Endothelial cell of umbilical vein (primary cell): ENCODE measurements at regions not wholly inside any gene's neighbourhood (a gene's known extent, or its start where the extent isn't known, plus 50 kb on each side); places are given as distances from the start of the nearest gene placed in this dataset.

Experiments
- BruUV-seq: library from RNA; stranded (reverse); fragments of 400-500 nt; replicated peaks from 2 replicates; lab custom pipeline; 2021; lab: Mats Ljungman, UMichigan
- CTCF ChIA-PET: fragments of 300-600, 350-600 bp; sonication (Branson Sonifier 250); formaldehyde crosslinking; loops from one replicate; lab custom pipeline; 2021; ENCODE audit warnings: antibody characterized with exemption, inconsistent platforms; lab: Charles Lee
- POLR2A ChIA-PET: fragments of 300-600, 350-600 bp; sonication (Branson Sonifier 250); formaldehyde crosslinking; loops from one replicate; lab custom pipeline; 2021; ENCODE audit warnings: antibody characterized with exemption, inconsistent platforms; lab: Charles Lee
- DNase-seq: peaks from one replicate; pipeline ENCODE4 v3.0.0-alpha.2; 2011; ENCODE audit warnings: low read depth, low spot score
- FAIRE-seq: peaks from 2 replicates; lab custom pipeline; 2011; peaks lifted over from hg19 to GRCh38; lab: Jason Lieb, UNC
- H2AFZ ChIP-seq: 2 replicates; pipeline ENCODE4 v1.6.0; 2012; ENCODE audit warnings: low read depth, low read length, control low read depth, inconsistent platforms
- H3K27ac ChIP-seq: 2 replicates; pipeline ENCODE4 v1.5.1; 2011; ENCODE audit warnings: low read depth, mild to moderate bottlenecking, control low read depth, low read length, moderate library complexity; ENCODE audit not compliant: insufficient read depth
- H3K27me3 ChIP-seq, 2 experiments: 2 replicates each; pipeline versions ENCODE4 v1.6.0 to v1.6.1; 2011; ENCODE audit warnings: low read length in 2 of 2, mixed read lengths in 1 of 2; ENCODE audit not compliant: control insufficient read depth in 2 of 2, insufficient read depth in 2 of 2
- H3K36me3 ChIP-seq, 2 experiments: 2 replicates in 1 of 2; 3 replicates in 1 of 2; pipeline ENCODE4 v1.5.1; 2011; ENCODE audit warnings: low read length in 2 of 2, mild to moderate bottlenecking in 1 of 2, moderate library complexity in 1 of 2; ENCODE audit not compliant: control insufficient read depth in 2 of 2, insufficient read depth in 2 of 2; ENCODE audit errors: extremely low read depth in 1 of 2
- H3K4me1 ChIP-seq: 3 replicates; pipeline ENCODE4 v1.5.1; 2011; ENCODE audit warnings: mild to moderate bottlenecking, low read length; ENCODE audit not compliant: control insufficient read depth, insufficient read depth; ENCODE audit errors: extremely low read depth
- H3K4me2 ChIP-seq: 2 replicates; pipeline ENCODE4 v1.6.1; 2011; ENCODE audit warnings: low read length, control low read depth, mixed read lengths; ENCODE audit not compliant: insufficient read depth
- H3K4me3 ChIP-seq, 3 experiments: fragments of 200-600 bp in 1 of 3; sonication (generic), shearing (Covaris generic) in 1 of 3; replicated peaks in 1 of 3; 2 replicates each; pipeline ENCODE4 v1.5.1; 2011 to 2016; ENCODE audit warnings: control low read depth in 3 of 3, low read length in 3 of 3, mild to moderate bottlenecking in 2 of 3, inconsistent platforms in 1 of 3, low read depth in 1 of 3, moderate library complexity in 1 of 3; ENCODE audit not compliant: insufficient read depth in 1 of 3
- H3K79me2 ChIP-seq: 2 replicates; pipeline ENCODE4 v1.6.0; 2012; ENCODE audit warnings: low read length, inconsistent platforms; ENCODE audit not compliant: control insufficient read depth, insufficient read depth
- H3K9ac ChIP-seq: replicated peaks from 2 replicates; pipeline ENCODE3; 2011; ENCODE audit warnings: low read length, control low read depth; ENCODE audit not compliant: insufficient read depth; ENCODE audit errors: extremely low read depth
- H3K9me1 ChIP-seq: replicated peaks from 3 replicates; pipeline ENCODE4 v1.6.0; 2011; ENCODE audit warnings: mild to moderate bottlenecking, low read length; ENCODE audit not compliant: control insufficient read depth, insufficient read depth; ENCODE audit errors: extremely low read depth
- H3K9me3 ChIP-seq: replicated peaks from 2 replicates; pipeline ENCODE4 v1.5.1; 2012; ENCODE audit warnings: low read length, inconsistent platforms; ENCODE audit not compliant: control insufficient read depth, insufficient read depth
- H4K20me1 ChIP-seq: replicated peaks from 2 replicates; pipeline ENCODE3; 2011; ENCODE audit warnings: mild to moderate bottlenecking, low read length; ENCODE audit not compliant: control insufficient read depth, insufficient read depth; ENCODE audit errors: extremely low read depth
- EZH2 ChIP-seq: IDR thresholded peaks from 2 replicates; pipeline ENCODE4 v1.6.1; 2012; ENCODE audit warnings: borderline replicate concordance, low read depth, mild to moderate bottlenecking, moderate library complexity, low read length, inconsistent platforms; ENCODE audit not compliant: severe bottlenecking
- FOS ChIP-seq: IDR thresholded peaks from 2 replicates; pipeline ENCODE4 v1.6.1; 2011; ENCODE audit warnings: mild to moderate bottlenecking, low read length, moderate library complexity, borderline replicate concordance; ENCODE audit not compliant: insufficient read depth
- GATA2 ChIP-seq: IDR thresholded peaks from 2 replicates; pipeline ENCODE4 v1.7.0; 2011; ENCODE audit warnings: low read depth, mild to moderate bottlenecking, moderate library complexity, mixed read lengths, low read length; ENCODE audit not compliant: insufficient read length, insufficient read depth
- JUN ChIP-seq: IDR thresholded peaks from 2 replicates; pipeline ENCODE4 v1.6.1; 2011; ENCODE audit warnings: borderline replicate concordance, low read depth; ENCODE audit not compliant: insufficient read length, insufficient read depth
- MYC ChIP-seq: IDR thresholded peaks from one replicate; pipeline ENCODE4 v1.6.1; 2011; ENCODE audit warnings: mild to moderate bottlenecking, low read depth, low read length
- POLR2A ChIP-seq: IDR thresholded peaks from 2 replicates; pipeline ENCODE4 v1.6.1; 2012; ENCODE audit warnings: low read depth, mild to moderate bottlenecking, control low read depth, low read length
- POLR2AphosphoS5 ChIP-seq: IDR thresholded peaks from 2 replicates; pipeline ENCODE4 v1.6.1; 2012; ENCODE audit warnings: low read depth, mild to moderate bottlenecking, control low read depth, low read length, moderate library complexity; ENCODE audit not compliant: insufficient read depth
- dilution Hi-C: fragments of 300-500 bp; cut with MboI; formaldehyde crosslinking; loops from one replicate; pipeline ENCODE4 v1.15.0; 2019; ENCODE audit warnings: low sequenced_read_pairs; ENCODE audit not compliant: extremely low pct_ligation_motif_present
- intact Hi-C: fragments of 100-400 bp; cut with micrococcal nuclease; formaldehyde crosslinking; loops from one replicate; pipeline ENCODE4 v1.10.0; 2022
- TF ChIP-seq, protein P1 (sequence below), 2 donors: IDR thresholded peaks; 1 replicate in 1 of 2; 2 replicates in 1 of 2; pipeline ENCODE4 v1.5.1; 2011; ENCODE audit warnings: low read length in 2 of 2, mild to moderate bottlenecking in 2 of 2, moderate library complexity in 2 of 2, control low read depth in 1 of 2, inconsistent platforms in 1 of 2, low read depth in 1 of 2; ENCODE audit not compliant: insufficient read depth in 1 of 2; ENCODE audit errors: extremely low read depth in 1 of 2
- TF ChIP-seq, protein P2 (sequence below): IDR thresholded peaks from 2 replicates; pipeline ENCODE4 v1.6.1; 2011; ENCODE audit not compliant: insufficient read depth, insufficient read length

DNA sequence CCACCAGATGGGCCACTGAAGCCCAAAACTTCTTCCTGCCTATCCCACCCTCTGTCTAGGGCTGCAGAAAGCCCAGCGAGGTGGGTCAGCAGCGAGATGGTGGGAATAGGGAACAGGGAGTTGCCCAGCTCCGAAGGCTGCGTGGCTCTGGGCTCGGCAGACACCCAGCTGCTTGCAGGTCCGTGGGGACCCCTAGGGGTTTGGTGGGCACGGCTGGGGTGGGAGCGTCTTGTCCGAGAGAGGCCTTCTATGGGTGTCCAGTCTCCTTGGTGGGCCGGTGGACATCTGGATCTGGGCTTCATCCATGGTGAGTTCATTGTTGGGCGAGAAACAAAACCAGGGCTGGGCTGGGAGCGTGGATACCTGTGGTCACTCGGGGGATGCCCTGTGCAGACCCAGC, 1211.0 kb downstream of the BRD1 start:
- H2AFZ ChIP-seq = no peak overlapping the region
- H3K79me2 ChIP-seq = no peaks in the 10 kb centered on the region
- intact Hi-C loops (no loop called here), dilution Hi-C loops (no loop called here)
- TF ChIP-seq, protein P1, sequence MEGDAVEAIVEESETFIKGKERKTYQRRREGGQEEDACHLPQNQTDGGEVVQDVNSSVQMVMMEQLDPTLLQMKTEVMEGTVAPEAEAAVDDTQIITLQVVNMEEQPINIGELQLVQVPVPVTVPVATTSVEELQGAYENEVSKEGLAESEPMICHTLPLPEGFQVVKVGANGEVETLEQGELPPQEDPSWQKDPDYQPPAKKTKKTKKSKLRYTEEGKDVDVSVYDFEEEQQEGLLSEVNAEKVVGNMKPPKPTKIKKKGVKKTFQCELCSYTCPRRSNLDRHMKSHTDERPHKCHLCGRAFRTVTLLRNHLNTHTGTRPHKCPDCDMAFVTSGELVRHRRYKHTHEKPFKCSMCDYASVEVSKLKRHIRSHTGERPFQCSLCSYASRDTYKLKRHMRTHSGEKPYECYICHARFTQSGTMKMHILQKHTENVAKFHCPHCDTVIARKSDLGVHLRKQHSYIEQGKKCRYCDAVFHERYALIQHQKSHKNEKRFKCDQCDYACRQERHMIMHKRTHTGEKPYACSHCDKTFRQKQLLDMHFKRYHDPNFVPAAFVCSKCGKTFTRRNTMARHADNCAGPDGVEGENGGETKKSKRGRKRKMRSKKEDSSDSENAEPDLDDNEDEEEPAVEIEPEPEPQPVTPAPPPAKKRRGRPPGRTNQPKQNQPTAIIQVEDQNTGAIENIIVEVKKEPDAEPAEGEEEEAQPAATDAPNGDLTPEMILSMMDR (IDR thresholded peaks at IDR 0.05; ENCODE audit: extremely low read depth in 1 of 2, insufficient read depth in 1 of 2, low read depth in 1 of 2, low read length in 2 of 2) = no peak
- BruUV-seq = no TSS peak
- POLR2A ChIA-PET = no interaction called here
- CTCF ChIA-PET = no interaction called here
- H3K36me3 ChIP-seq = no peaks in the 10 kb centered on the region
- H3K4me1 ChIP-seq = no peaks in the 10 kb centered on the region
- H3K4me2 ChIP-seq = no peak overlapping the region
- H3K9me1 ChIP-seq = no peaks in the 10 kb centered on the region
- H3K27me3 ChIP-seq = no peaks in the 10 kb centered on the region
- H3K9ac ChIP-seq = no peak overlapping the region
- H3K4me3 ChIP-seq = no peak overlapping the region
- H3K9me3 ChIP-seq = peaks cover 6% of the 10 kb centered on the region
- FAIRE-seq (no peak), DNase-seq (no peak)
- no peaks in the 10 kb centered on the region for H4K20me1 ChIP-seq
- H3K27ac ChIP-seq = no peak overlapping the region

DNA sequence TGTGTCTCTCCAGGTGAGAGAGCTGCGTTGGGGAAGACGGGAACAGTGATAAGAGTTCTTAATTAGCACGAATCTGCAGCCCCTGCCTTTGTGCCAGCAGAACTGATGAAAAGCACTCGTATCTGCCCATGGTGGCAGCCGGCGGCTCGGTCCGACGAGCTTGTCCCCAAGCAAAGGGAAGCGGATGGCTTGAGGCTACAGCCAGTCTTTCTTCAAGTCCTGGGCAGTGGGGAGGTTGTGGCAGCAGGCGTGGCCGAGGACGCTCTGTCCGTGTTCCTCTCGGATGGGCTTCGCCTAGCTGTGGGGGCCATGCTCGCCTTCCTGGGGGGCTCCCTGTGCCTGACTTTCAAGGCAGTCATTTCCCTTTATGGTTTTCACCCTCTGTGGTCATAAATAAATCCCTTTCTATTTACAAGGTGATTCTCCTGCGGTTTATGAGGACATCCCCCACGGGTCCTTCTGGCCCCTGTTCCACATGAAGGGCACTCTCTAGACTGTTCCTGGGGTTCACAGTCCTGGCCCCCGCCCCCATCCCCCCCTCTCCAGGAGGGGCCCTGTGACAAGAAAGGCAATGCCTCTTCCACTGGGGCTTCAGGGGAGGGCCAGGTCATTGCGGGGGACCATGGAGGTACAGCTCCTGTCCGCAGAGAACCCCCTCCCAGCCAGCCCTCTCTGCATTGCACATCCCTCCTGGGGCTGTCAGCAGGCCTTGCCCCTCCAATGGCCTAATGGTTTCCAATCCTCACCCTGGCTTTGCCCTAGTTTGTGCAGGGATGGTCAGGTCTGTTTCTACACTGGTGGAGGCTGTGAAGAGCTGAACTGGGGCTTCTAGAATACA, 1212.3 kb downstream of the BRD1 start:
- POLR2A ChIA-PET = no interaction called here
- H4K20me1 ChIP-seq = no peaks in the 10 kb centered on the region
- no peaks in the 10 kb centered on the region for H3K9me1 ChIP-seq

More for the DNA sequence above, 1212.3 kb downstream of the BRD1 start:
- Histone ChIP-seq H3K9me3 (peaks cover 6% of the 10 kb centered on the region), H3K36me3 (no peaks in the 10 kb centered on the region), H3K4me3 (no peak overlapping the region), H3K27ac (no peak overlapping the region), H3K4me2 (no peak overlapping the region), H2AFZ (no peak overlapping the region), H3K79me2 (no peaks in the 10 kb centered on the region), H3K4me1 (no peaks in the 10 kb centered on the region), H3K9ac (no peak overlapping the region), H3K27me3 (no peaks in the 10 kb centered on the region)
- FAIRE-seq = no peak
- CTCF ChIA-PET = no interaction called here
- intact Hi-C loops = no loop called here
- no peak for DNase-seq
- dilution Hi-C loops = no loop called here
- TF ChIP-seq, protein P1 (IDR thresholded peaks at IDR 0.05; ENCODE audit: extremely low read depth in 1 of 2, insufficient read depth in 1 of 2, low read depth in 1 of 2, low read length in 2 of 2) = no peak
- no peak for TF ChIP-seq POLR2A
- TF ChIP-seq, protein P2, sequence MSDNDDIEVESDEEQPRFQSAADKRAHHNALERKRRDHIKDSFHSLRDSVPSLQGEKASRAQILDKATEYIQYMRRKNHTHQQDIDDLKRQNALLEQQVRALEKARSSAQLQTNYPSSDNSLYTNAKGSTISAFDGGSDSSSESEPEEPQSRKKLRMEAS = no peak
- no peak for TF ChIP-seq POLR2AphosphoS5
- TF ChIP-seq GATA2 = no peak
- no peak for TF ChIP-seq EZH2
- no peak for TF ChIP-seq MYC
- TF ChIP-seq JUN = no peak
- no peak for TF ChIP-seq FOS
- no TSS peak for BruUV-seq
